ENCODE measurements at regions not wholly inside any gene's neighbourhood (a gene's known extent, or its start where the extent isn't known, plus 50 kb on each side); places are given as distances from the start of the nearest gene placed in this dataset.
A peak's percentile ranks its signal among the peaks of the same experiment; 100 is the strongest.
"Not testable (repeated sequence)": the region's sequence is repeated elsewhere in the genome, so short reads cannot be mapped to it uniquely, and the experiment has no call there.

- intact Hi-C loops (cut with DNase I): no loop called here
- ATAC-seq (ENCODE audit: poor library complexity) (peak; percentile 98), DNase-seq (no peak)
These were observed 65.6 kb downstream of the UFM1 start for GRCh38 chr13:38415233-38415632.

DNA sequence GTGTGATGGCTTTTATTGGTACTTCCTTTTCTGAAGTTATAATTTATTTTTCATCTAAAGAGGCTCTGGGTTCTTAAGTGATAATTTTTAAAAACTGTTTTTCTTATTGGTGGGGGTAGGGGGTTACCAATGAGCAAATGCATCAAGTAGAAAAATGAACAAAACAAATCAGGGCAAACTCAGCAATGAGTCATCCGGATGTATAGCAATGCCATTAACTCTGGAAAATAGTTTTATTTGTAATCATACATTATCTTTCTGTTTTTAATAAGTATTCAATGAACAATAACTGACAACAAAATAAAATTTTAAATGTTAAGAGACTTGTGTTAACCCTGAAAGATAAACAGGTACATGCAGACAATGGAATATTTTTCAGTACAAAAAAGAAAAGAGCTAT lies 67.6 kb downstream of the UFM1 start:
- intact Hi-C loops (cut with DNase I): no loop called here
- no peak for ATAC-seq (ENCODE audit: poor library complexity)

DNA sequence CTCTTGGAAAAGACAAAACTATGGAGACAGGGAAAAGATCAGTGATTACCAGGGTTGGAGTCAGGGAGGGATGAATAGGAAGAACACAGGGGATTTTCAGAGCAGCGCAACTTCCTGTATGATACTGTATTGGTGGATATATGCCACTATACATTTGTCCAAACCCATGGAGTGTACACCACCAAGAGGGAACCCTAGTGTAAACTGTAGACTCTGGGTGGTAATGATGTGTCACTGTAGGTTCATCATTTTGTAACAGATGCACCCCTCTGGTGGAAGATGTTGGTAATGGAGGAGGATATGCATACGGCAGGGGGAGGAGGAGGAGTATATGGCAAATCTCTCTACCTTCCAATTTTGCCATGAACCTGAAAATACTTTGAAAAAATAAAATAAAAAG lies 68.1 kb downstream of the UFM1 start:
- no peak for ATAC-seq (ENCODE audit: poor library complexity)
- intact Hi-C loops (cut with DNase I): no loop called here
- DNase-seq: no peak

More for the DNA sequence above, 67.6 kb downstream of the UFM1 start:
- DNase-seq: no peak

DNA sequence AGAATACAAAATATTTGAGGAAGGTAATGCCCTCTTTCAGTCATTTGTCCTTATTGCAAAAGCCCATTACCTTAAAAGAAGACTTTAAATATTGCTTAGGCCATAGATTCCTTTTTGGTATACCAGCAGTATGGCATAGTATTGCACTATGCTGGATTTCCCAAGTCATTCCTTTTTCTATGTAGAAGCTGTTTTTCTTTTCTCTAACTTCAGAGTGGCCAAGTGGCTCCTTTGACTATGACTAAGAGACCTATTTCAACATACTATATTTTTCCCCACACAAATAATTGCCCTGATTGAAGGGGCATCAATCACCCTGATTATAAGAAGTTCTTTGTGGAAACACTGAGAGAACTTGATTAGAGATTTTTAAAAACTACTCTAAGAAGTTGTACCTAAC lies 68.6 kb downstream of the UFM1 start:
- ATAC-seq (ENCODE audit: poor library complexity): no peak
- intact Hi-C loops (cut with DNase I): no loop called here
- DNase-seq: no peak

- intact Hi-C loops (cut with DNase I): no loop called here
- DNase-seq: no peak
- ATAC-seq (ENCODE audit: poor library complexity): no peak
These were observed 69.7 kb downstream of the UFM1 start for GRCh38 chr13:38419312-38419873.

DNA sequence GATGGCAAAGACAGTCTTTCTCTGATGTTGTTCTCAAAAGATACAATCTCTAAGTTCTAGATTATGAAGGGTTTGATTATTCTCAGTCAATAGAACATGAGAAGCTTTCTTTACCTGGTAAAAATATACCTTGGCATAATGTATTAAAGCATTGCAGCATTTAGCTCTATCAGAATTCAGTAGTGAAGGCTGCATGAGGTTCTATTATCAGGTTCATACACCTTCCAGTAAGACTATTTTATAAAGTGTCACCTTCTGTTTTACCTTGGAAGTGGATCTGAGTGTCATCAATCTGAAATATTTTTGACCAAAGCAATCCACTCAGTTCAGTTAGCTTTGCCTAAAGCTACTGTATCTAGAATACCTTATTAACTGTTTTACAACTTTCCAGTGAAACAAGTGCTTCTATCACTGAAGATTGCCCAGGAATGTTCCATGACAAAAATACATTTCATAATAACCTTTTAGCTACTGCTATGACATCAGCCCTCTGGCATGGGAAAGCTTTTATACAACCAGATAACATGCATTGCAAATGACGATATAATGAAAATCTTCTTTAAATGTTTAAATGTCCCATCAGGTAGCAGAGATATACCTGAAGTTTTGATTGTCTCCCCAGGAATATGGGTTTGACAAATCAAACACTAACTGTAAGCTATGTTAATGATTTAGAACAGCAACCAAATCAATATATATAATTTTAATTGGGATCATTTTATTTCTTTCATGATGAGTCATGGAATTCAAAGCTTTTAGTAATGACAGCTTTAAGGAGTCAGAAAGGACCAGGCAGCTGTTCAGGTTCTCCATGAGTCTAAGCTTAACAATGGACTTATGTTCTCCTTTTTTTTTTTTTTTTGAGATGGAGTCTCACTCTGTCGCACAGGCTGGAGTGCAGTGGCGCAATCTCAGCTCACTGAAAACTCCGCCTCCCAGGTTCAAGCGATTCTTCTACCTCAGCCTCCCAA lies 72.2 kb downstream of the UFM1 start:
- peak; percentile 77 for ATAC-seq (ENCODE audit: poor library complexity)
- intact Hi-C loops (cut with DNase I): no loop called here

DNA sequence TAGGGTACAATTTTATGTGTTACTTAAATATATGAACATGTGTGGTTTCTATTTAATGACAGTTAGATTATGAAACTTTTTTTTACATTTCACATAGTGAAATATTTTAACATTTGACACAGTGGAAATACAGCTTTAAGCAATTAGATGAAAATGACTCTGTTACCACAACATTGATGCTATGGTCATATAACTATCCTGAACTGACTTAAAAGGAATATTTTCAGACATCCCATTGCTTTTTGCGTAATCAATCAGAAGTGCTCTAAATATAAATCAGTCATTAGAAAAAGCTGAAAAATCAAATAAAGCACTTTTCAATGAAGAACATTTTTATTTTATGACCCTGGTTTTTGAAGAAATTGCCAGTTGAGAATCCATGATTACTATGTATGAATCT lies 80.3 kb downstream of the UFM1 start:
- no peak for DNase-seq
- no peak for ATAC-seq (ENCODE audit: poor library complexity)
- intact Hi-C loops (cut with DNase I): no loop called here

More for the DNA sequence above, 72.2 kb downstream of the UFM1 start:
- no peak for DNase-seq

- intact Hi-C loops (cut with DNase I): no loop called here
- no peak for ATAC-seq (ENCODE audit: poor library complexity)
- no peak for DNase-seq
These were observed 81.1 kb downstream of the UFM1 start for GRCh38 chr13:38430796-38431195.

GRCh38 chr13:38440666-38441065 lies 91.0 kb downstream of the UFM1 start:
- ATAC-seq (ENCODE audit: poor library complexity): no peak
- intact Hi-C loops (cut with DNase I): no loop called here

DNA sequence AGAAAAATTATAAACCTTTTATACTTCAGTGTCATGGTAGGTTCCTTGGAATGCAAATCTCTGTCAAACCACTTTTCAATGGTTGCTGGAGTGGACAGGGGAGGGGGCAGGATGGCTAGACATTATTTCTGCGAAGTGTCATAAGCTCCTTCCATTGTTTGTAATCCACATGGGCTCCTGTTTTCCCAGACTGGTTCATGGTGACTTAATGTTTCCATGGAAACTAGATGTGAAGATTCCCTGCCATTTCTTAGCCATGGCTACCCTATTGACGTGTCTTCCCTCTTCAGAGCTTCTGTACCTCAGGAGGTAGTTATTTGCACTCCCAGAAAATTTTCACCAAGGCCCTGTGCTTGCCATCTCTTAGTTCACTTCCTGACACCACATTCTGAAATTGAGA lies 95.3 kb downstream of the UFM1 start:
- intact Hi-C loops (cut with DNase I): no loop called here
- DNase-seq (no peak), ATAC-seq (ENCODE audit: poor library complexity) (no peak)

More at GRCh38 chr13:38440666-38441065, 91.0 kb downstream of the UFM1 start:
- no peak for DNase-seq

- DNase-seq: no peak
- intact Hi-C loops (cut with DNase I): no loop called here
- ATAC-seq (ENCODE audit: poor library complexity): no peak
These were observed 103.0 kb downstream of the UFM1 start for GRCh38 chr13:38452656-38453055.

DNA sequence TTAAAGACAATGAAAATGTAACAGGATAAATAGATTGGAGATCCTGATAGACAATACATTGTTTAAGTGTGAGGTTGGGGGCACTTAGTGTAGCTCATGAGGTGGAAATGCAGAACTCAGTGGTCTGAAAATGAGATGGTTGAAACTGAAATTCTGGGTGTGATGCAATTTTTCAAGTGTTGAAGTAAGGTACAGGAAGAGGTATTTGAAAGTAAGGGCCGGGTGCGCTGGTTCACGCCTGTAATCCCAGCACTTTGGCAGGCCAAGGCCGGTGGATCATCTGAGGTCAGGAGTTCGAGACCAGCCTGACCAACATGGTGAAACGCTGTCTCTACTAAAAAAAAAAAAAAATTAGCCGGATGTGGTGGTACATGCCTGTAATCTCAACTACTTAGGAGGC lies 113.0 kb downstream of the UFM1 start:
- DNase-seq (no peak), ATAC-seq (ENCODE audit: poor library complexity) (no peak)
- intact Hi-C loops (cut with DNase I): no loop called here

DNA sequence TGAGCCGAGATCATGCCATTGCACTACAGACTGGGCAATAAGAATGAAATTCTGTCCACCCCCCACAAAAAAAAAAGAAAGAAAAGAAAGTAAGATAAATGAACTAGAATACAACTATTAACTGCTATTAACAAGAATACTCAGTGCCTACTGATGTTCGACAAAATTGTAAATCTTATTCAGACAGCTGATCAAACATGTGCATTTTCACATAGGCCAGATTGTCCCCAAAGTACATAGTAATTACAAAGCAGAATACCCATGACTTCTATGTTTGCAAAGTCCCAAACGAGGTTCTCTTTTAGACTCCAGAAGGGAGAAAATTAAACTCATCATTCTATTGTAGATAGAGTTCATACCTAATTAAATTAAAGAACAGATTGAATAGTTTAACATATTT lies 113.4 kb downstream of the UFM1 start:
- ATAC-seq (ENCODE audit: poor library complexity) (no peak), DNase-seq (no peak)
- intact Hi-C loops (cut with DNase I): no loop called here

- DNase-seq; intact Hi-C loops (cut with DNase I); ATAC-seq (ENCODE audit: poor library complexity): not testable (repeated sequence)
These were observed 122.8 kb downstream of the UFM1 start for GRCh38 chr13:38472411-38472810.

DNA sequence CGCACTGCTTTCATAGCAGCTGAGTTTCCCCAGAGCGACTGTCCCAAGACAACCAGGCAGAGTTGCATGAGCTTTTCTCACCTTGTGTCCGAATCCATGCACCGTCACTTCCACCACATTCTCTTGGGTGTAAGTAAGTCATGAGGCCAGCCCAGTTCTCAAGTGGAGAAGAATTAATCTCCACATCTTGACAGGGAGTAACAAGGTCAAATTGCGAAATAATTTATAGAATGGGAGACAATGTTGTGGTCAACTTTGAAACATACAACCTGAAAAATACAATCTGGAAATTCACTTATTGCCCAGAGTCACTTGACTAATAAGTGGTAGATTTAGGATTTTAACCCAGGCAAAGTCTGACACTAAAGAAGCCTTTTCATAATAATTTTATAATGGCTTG lies 123.7 kb downstream of the UFM1 start:
- intact Hi-C loops (cut with DNase I): no loop called here
- DNase-seq (no peak), ATAC-seq (ENCODE audit: poor library complexity) (no peak)

- no peak for DNase-seq
- no peak for ATAC-seq (ENCODE audit: poor library complexity)
- intact Hi-C loops (cut with DNase I): no loop called here
These were observed 128.0 kb downstream of the UFM1 start for GRCh38 chr13:38477676-38478075.

GRCh38 chr13:38483623-38484022 lies 134.0 kb downstream of the UFM1 start:
- intact Hi-C loops (cut with DNase I): no loop called here
- ATAC-seq (ENCODE audit: poor library complexity) (no peak), DNase-seq (no peak)

DNA sequence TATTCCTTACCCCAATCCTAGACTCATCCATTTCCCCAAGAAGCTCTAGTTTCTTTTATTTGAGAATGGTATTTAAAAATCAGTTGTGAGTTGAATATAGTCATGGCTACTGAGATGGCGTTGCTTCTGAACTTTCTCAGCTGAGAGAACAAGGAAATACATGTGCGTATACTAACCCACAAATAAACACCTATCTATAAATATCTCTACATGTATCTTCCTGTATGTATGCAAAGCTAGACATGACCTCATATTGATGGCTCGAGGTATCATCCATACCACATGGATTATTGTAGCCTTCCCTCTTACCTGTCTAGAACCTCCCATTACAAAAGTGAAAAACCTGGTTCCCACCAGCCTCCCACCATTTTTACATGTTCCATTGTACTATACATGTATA lies 141.0 kb downstream of the UFM1 start:
- intact Hi-C loops (cut with DNase I): no loop called here

DNA sequence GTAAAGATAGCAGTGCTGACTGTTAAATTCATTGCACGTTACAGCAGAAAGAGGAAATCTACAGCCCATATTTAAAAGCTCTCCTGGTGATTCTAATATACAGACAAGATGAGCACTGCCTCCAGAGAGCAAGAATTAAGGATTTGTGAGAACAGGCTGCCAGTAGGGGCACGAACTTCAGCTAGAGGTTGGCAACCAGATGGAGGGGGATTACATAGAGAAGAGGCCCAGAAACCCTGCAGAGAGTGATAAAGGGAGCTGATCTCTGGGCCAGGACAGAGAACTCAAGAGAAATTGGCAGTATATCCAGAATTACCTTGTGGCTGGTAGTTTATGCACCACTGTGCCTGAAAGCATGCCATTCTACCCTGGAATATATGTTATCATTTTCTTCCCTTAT lies 144.8 kb downstream of the UFM1 start:
- no peak for DNase-seq
- no peak for ATAC-seq (ENCODE audit: poor library complexity)
- intact Hi-C loops (cut with DNase I): no loop called here

More for the DNA sequence above, 141.0 kb downstream of the UFM1 start:
- ATAC-seq (ENCODE audit: poor library complexity) (no peak), DNase-seq (no peak)

DNA sequence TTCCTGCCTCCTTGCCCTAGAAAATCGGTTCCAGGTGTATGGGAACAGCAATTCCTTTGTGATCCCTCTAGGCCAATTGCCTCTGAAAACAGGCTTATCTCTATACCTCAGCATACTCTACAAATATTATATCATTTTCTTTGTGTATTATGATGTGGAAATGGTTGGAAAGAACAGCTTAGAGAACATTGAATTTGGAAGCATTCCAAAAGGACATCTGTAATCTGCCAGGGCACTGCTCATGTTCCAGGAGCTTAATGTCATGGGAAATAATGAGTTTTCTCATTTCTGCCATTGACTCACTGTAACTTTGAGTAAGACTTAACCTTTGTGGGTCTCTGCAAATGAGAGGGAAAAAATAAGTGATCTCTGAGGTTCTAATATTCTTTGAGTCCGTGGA lies 147.3 kb downstream of the UFM1 start:
- DNase-seq (no peak), ATAC-seq (ENCODE audit: poor library complexity) (no peak)
- intact Hi-C loops (cut with DNase I): no loop called here

Measured in Right ventricle myocardium superior (tissue), 1 donor.